ENCODE measurements at regions not wholly inside any gene's neighbourhood (a gene's known extent, or its start where the extent isn't known, plus 50 kb on each side); places are given as distances from the start of the nearest gene placed in this dataset.

GRCh38 chr7:96591900-96592676, 117.6 kb downstream of the SEM1 start:
- no peak for DNase-seq (ENCODE audit: low read depth)
- no peak for TF ChIP-seq CTCF (IDR thresholded peaks at IDR 0.05; ENCODE audit: insufficient read depth, low read length)
- no peak overlapping the region for H3K4me3 ChIP-seq (ENCODE audit: low read depth, low read length)

GRCh38 chr7:96591159-96591899, 118.3 kb downstream of the SEM1 start:
- no peak for DNase-seq (ENCODE audit: low read depth)
- no peak for TF ChIP-seq CTCF (IDR thresholded peaks at IDR 0.05; ENCODE audit: insufficient read depth, low read length)
- H3K4me3 ChIP-seq (ENCODE audit: low read depth, low read length): no peak overlapping the region

- no peak for DNase-seq (ENCODE audit: low read depth)
- H3K4me3 ChIP-seq (ENCODE audit: low read depth, low read length): no peak overlapping the region
- TF ChIP-seq CTCF (IDR thresholded peaks at IDR 0.05; ENCODE audit: insufficient read depth, low read length): no peak
Measured at GRCh38 chr7:96589038-96589437, 120.6 kb downstream of the SEM1 start.

GRCh38 chr7:96579119-96579518, 130.5 kb downstream of the SEM1 start:
- H3K4me3 ChIP-seq (ENCODE audit: low read depth, low read length): no peak overlapping the region
- no peak for DNase-seq (ENCODE audit: low read depth)
- no peak for TF ChIP-seq CTCF (IDR thresholded peaks at IDR 0.05; ENCODE audit: insufficient read depth, low read length)

GRCh38 chr7:96578606-96579005, 131.0 kb downstream of the SEM1 start:
- no peak for DNase-seq (ENCODE audit: low read depth)
- TF ChIP-seq CTCF (IDR thresholded peaks at IDR 0.05; ENCODE audit: insufficient read depth, low read length): no peak
- H3K4me3 ChIP-seq (ENCODE audit: low read depth, low read length): no peak overlapping the region

- no peak overlapping the region for H3K4me3 ChIP-seq (ENCODE audit: low read depth, low read length)
- DNase-seq (ENCODE audit: low read depth): no peak
- no peak for TF ChIP-seq CTCF (IDR thresholded peaks at IDR 0.05; ENCODE audit: insufficient read depth, low read length)
Measured at GRCh38 chr7:96563409-96563808, 146.2 kb downstream of the SEM1 start.

All from fibroblast of the aortic adventitia (primary cell).